ENCODE measurements at regions not wholly inside any gene's neighbourhood (a gene's known extent, or its start where the extent isn't known, plus 50 kb on each side); places are given as distances from the start of the nearest gene placed in this dataset.
"Not testable (repeated sequence)": the region's sequence is repeated elsewhere in the genome, so short reads cannot be mapped to it uniquely, and the experiment has no call there.

DNA sequence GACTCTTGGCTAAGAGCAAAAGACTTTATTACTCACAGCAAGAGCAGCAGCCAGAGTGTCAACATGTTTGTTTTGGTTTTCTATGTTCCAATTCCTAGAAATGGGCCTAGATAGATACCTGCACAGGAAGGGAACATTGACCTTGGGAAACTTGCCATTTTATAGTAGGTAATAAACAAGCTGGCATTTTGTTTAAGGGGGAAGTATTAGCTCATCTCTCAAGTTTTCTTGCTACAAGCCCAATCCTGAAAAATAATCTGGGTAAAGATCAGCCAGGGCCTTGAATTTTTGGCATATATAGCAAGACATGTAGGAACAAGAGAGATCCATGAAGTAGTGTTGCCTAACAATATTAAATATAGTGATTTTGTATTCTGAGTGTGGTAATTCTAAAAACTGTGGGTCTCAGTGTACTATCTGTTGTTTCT is 51.4 kb upstream of the RGL1 start:
- peak; percentile 23 for DNase-seq (ENCODE audit: low read depth)

DNA sequence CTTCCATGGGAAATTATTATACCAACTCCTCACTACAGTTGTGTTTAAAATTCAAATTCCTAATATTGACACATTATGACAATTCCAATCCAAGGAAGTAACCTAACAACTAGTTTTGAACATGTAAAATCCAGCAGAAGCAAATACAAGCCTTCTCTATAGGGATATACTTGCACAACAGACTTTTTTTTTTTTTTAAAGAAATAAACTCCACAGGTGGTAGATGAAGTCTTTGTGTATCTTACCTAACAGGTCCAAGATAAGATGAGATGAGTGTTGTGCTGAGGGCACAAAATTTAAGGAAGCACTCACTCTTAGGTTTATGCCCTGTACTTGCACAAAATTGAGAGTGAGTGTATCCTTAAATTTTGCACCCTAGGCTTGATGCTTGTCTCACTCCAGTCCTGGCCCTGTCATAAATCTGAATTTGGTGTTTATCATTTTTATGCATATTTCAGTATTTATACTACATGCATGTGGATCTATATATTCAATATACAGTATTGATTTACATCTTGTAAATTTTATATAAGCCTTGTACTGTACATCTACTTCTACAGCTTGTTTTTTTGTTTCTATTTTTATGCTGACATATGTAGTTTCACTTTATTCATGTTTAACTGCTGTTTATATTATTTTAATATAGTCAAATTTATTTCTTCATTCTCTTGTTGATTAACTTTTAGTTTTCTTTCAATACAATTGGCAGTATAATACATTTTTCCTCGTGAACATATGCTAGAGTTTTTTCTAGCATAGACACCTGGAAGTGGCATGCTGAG is 60.6 kb upstream of the RGL1 start:
- no peak for DNase-seq (ENCODE audit: low read depth)

DNA sequence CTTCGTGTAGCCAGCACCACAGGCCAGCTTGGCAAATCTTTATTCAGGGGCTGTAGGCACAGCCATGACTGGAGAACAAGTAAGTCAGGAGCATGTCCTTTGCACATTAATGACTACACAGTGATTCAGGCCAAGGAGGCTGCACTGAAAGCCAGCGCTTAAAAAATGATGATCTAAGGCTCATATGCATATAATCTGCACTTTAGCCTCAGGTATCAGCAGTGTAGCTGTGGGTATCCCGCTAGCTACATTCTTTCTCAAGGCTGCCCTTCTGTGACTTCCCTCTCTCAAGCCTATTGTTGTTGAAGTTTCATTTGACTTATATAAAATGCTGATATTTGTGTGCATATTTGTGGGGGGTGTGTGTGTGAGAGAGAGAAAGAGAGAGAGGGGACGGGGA is 62.6 kb upstream of the RGL1 start:
- no peak for DNase-seq (ENCODE audit: low read depth)

DNA sequence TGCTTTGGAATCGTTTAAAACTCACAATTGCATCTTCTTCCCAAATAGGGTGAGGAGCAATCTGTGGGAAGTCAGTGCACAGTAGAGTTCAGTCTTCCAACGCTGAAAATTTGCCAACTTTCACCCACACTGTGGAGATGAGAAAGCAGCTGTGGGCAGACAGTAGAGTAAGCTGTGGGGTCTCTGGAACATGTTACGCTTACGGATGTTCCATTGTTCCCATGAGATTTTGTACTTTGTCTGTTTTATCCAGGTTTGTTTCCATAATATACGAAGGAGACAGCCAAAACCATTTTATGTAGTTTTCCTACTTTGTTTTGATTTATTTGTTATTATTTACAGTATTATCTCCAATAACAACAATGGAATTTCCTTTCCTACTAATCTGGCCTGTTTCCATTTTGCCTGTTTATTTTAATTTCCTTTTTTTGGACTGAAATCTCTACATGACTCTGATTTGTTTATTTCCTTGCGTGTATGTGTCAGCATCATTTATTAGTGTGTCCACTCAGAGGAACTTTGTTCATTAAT is 65.1 kb upstream of the RGL1 start:
- DNase-seq (ENCODE audit: low read depth), result peak; percentile 32

DNA sequence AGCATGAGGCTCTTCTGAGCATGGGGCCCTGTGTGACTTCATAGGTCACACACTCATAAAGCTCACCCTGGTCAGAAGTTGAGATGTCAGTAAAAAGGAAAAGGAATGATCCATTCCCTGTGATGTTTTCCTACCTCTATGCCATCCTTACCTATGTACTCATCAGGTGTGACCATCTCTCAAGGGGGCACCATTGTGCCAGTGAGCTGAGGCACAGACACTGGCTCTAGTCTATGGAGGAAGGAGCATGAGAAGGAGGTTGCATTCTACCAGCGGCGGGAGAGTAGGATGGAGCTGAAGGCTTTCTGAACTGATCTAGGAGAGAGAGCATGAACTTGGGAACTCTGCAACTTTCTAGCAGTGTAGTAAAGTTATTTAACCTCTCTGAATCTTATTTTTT is 65.8 kb upstream of the RGL1 start:
- DNase-seq (ENCODE audit: low read depth), result no peak

DNA sequence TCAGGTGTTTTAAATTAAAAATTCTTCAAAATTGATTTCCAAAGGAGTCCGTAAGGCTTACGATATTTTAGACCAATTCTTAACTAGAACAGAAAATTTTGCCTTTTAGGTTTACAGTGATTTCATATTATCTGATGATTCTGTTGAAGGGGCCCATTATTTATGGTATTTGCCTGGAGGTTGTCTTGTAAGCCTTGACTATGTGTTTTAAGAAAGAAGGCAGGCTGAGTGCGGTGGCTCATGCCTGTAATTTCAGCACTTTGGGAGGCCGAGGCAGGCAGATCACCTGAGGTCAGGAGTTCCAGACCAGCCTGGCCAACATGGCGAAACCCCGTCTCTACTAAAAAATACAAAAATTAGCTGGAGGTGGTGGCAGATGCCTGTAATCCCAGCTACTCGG is 67.0 kb upstream of the RGL1 start:
- DNase-seq (ENCODE audit: low read depth), result not testable (repeated sequence)

DNA sequence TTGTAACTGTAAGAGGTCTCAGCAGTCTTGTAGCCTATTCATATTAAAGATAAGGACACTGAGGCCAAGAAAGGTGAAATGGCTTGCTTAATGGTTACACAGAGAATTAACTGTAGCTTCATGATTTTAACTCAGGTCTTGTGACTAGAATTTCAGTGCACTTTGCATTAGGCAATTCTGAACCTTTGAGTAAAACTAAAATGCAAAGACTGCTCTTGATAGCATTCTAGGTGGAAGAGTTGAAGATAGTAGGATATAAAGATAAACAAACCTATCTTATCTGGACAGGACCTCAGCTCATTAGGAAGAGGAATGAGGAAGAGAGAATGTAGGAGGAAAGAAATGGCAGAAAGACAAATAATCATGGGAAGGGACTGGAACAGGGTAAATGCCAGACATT is 68.6 kb upstream of the RGL1 start:
- no peak for DNase-seq (ENCODE audit: low read depth)

DNA sequence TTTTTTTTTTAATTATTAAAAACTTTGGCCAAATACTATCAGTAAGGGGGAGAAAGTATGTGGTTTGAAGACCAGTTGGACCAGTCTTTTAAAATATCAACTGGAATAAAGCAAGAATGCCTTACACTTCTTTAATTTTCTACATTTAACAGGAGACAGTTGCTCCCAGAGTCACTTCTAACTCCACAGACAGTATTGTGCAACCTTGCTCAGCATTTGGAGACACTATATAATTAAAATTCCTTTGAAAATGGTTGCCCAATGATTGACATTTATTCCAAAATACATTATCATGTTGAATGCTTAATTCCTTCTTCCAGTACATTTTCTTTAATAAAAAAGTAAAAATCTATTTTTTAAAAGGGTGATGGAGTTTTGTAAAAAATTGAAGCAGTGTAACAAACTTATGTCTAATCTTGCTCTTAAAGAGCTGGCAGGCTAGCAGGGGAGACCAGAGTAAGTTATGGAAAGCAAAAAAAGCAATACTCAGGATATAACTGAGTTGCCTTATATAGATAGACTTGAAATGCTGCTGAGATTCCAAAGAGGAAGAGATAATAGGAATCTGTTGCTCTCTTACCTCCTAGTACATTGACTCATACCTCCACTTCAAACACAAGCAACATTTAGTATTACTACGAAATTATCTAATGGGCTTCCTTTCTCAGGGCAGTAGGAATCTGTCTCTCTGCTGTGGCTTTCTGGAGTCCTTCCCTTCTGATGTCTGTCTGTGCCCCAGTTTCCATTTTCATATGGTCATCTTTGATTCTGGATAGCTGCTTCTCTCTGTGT is 69.7 kb upstream of the RGL1 start:
- DNase-seq (ENCODE audit: low read depth), result no peak

DNA sequence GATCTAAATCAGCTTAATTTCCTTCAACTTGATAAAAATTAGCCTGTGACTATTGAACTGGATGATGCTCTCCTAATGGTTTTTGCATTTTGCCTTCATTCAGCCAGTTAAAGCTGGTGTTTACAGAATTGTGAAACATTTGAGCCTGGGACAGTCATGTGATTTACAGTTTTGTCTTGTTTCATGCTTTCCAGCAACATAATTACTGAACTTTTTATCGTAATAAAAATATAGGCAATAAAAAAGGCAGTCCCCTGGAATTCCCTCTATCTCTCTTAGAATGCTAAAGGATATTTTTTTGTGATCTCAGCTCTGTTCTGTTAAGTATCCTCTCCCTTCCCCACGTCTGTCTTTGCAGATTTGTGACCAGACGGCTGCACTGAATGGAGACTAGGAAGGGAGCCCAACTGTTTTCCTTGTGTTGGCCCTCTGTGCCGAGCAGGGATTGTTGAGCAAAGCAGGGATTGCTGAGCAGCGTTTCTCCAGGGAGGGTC is 70.3 kb upstream of the RGL1 start:
- peak; percentile 53 for DNase-seq (ENCODE audit: low read depth)

DNA sequence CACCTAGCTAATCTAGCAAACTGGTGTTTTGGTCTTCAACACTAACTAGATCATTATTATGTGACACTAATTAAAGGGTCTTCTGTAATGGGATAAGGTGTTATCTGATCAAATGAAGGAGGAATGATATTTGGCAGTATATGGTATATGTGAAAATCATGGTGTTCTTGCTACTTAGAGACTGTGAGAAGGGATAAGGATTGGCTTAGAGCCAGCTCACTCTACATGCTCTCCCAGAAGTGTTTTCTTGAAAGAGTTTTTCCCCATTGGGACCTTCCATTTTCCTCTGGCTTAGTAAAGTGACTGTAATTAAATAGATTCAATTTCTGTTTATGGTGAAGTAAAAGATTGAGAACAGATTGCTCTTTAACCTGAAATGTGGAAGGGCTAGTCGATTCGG is 71.2 kb upstream of the RGL1 start:
- no peak for DNase-seq (ENCODE audit: low read depth)

DNA sequence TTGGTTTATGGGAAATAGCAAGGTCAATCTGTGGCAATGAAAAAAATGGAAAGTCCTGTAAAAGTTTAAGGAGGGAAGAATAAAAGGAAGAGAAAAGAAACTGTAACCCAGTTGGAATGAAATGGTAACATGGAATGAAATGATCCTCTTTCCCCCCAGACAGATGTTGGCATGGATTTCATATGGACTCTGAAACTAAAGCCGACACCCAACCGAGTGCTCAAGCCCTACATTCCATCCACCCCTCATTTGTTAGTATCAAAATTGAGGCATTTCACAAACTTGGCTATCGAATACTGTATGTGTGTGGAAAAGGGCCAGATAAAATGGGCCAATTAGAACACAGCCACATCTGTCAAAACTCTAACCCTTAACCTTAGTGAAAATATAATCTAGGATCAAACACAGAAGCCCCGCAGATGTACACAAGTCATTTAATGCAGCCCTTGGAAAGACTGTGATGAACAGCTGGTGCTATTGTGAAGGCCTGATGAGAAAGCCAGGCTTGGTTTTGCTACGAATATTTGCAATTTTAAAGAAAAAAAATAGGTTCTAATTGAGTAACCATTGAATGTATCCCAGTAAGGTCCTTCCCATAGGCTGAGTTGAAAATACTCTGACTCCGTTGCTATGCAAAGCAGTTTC is 72.6 kb upstream of the RGL1 start:
- peak; percentile 34 for DNase-seq (ENCODE audit: low read depth)

DNA sequence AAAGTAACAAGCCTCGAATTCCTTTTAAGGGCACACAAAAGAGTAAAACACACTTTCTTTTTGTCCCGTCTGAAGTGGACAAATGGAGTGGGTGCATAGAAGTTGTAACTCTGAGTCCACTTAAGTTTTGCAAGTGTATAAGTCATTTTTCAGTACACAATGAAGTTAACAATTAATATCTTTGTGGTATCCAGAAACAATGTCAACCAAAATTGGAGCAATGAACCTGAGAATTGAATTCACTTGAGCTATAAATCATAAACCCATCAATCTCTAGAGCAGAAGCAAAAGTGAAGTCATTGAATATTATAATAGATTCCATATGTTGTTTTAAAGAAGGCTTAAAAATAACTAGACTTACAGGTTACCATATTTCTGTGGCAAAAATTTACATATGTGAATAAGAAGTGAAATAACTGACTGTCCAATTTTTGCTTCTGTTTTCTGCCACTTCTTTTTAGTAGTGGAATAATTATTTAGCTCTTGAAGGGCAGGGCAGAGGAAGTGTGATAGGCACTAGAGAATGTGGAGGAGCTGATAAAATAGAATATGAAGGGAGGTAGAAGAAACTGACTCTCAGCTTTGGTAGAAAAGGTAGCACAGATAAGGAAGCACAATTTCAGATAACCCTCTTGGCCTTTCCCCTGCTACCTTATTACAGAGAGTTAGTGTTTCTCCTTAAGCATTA is 73.9 kb upstream of the RGL1 start:
- no peak for DNase-seq (ENCODE audit: low read depth)

DNA sequence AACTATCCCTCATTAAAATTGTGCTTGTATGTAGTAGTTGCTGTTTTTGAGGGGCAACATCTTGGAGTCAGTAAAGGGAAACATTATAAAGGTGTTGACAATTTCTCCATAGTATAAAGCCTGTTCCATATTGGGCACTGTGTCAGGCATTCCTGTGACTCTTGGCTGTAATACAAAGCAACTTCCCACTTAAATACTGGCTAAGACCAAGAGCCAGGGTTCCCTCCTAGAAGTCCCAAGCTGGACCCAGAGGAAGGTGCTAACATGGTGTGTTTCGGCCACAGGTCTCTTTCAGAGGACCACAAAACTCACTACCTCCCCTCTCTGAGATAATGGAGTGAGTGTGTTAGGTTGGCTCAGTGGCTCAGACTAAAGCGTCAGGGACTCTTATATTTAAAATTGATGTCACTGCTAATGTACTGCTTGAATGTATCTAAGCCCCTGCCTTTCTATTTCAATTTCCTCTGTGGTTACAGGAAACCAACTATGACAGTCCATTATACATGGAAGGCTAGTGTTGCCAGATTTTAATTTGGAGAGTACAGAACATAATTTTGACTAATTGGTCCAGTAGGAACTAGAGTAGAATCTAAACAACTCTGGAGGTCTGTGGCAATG is 74.7 kb upstream of the RGL1 start:
- no peak for DNase-seq (ENCODE audit: low read depth)

DNA sequence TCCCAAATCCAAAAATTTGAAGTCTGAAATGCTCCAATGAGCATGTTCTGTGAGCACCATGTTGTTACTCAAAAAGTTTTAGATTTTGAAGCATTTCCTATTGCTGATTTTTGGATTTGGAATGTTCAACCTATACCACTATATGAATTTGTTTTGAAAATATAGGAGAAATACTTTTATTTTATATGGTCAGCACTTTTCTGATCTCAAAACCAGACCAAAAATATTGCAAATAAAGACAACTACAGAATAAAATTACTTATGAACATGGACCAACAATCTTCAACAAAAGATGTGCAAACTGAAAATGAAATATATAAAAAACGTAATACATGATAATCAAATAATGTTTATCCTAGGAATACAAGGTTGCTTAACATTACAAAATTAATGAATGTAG is 73.7 kb upstream of the APOBEC4 start:
- DNase-seq (ENCODE audit: low read depth), result no peak

DNA sequence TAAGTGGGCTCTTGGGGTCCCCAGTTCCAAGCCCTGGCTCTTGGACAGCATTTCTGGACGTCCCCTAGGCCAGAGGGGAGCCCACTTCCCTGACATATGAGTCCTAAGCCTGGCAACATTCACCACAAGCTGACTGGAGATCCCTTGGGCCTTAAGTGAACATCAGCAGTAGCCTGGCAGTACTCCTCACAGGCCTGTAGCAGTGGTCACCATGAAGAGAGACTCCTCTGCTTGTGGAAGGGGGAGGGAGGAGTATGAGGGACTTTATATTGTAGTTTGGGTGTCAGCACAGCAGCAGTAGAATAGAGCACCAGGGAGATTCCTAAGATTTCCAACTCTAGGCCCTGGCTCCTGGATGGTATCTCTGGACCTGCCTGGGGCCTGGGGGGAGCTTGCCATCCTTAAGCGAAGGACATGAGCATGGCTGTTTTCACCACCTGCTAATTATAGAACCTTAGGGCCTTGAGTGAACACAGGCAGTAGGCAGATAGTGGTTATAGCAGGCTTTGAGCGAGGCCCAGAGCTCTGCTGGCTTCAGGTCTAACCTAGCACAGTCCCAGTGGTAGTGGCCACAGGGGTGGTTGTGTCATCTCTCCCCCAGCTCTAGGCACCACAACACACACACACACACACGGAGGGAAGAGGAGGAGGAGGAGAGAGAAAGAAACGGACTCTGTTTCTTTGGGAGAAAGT is 71.4 kb upstream of the APOBEC4 start:
- no peak for DNase-seq (ENCODE audit: low read depth)

DNA sequence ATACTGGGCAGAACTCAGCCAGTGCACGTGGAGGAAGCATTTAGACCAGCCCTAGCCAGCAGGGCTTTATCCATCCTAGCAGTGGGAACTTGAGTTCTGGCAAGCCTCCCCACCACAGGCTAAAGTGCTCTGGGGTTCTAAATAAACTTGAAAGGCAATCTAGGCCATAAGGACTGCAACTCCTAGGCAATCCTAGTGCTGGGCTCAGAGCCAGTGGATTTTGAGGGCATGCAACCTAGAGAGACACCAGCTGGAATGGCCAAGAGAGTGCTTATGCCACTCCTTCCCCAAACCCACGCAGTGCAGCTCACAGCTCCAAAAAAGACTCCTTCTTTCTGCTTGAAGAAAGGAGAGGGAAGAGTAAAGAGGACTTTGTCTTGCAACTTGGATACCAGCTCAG is 70.5 kb upstream of the APOBEC4 start:
- no peak for DNase-seq (ENCODE audit: low read depth)

DNA sequence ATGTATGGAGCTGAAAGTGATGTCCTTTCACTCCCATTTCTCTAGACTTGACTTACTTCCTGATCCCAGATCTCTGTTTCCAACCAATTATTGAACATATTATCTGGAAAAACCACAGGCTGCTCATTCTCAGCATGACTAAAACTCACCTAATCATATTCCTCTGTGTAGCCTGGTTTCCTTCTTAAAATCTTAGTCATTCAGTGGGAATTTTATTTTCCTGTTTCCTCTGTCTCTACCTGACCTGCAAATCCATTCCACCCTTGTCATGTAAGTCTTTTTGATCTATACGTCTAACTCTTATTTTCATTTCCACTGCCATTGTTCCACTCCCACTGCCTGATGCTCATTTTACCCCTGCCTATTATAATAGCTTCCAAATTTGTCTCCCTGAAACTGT is 67.9 kb upstream of the APOBEC4 start:
- DNase-seq (ENCODE audit: low read depth), result no peak

DNA sequence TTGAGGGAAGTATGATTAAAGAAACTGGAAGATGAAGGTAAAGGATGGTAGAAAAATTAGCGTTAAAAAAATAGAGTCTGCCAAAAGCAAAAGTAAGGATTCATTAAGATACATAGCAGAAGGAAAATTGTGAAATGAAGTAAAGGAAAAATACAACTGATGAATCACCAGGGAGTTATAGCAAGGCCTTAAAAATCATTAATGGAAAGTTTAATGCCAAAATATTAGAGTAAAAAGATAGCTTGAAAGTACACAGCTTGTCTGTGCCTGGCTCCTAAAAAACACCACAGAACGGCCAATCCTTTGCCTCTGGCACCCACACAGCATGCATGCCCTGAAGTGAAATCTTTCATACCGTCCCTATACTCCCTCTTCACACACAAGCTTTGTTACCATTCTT is 66.9 kb upstream of the APOBEC4 start:
- DNase-seq (ENCODE audit: low read depth), result peak; percentile 24

DNA sequence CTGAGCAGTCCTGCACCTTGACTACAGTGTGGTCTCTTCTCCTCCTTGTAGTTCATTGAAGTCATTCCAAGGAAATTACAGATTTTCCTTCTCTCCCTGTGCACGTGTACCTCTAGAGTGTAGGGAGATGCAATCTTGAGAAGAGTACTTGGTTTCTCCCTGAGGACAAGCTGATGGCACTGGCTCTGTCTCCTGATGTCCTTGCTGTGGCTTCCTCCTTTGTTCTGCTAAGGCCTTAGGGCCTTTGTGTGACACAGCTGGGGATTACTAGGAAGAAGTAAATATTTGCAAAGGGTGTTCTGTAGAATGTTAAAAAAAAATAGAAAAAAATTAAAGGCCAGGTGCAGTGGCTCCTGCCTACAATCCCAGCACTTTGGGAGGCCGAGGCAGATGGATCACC is 66.2 kb upstream of the APOBEC4 start:
- DNase-seq (ENCODE audit: low read depth), result no peak

DNA sequence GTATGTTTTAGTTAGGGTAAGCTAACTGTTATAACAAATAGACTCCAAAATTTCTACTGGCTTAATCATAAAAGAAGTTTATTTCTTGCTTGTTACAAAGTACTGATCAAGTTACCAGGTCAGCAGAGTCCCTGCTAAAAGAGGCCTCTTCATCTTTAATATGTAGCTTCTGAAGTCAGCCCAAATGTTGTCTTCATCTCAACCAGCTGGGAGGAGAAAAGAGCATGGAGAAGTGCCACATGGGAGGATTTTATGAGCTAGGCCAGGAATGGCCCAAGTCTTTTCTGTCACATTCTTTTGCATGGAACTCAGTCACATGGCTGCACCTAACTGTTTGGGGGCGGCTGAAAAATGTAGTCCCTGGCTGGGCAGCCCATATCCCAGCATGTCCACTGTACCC is 63.2 kb upstream of the APOBEC4 start:
- DNase-seq (ENCODE audit: low read depth), result no peak

DNA sequence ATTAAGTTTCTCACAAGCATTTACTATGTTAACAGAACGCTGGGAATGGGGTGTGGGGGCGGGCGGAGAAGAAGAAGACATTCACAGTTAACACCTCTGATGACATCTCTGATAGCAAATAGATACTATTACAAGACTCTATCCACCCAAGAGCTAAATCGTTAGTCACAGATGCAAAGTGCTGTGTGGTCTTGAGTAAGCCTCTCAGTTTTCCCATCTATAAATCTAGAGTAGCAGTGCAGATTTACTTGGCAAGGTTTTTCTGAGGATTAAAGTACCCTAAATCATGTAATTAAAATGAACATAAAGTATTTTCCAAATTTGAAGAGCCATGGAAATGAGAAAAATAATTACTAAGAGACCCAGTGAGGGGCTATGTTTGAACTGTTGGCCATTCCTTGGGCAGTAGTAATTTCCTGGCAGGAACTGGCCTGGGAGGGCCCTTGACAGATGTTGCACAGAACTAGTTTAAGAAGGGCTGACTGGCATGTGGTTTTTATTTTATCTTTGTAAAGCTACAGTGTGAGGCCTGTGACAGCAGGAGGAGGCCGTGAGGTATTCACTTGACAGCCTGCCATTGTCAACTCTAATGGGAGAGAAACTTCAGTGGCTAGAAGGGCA is 58.7 kb upstream of the APOBEC4 start:
- DNase-seq (ENCODE audit: low read depth), result peak; percentile 48
